Neuronal stem cell (in vitro differentiated cells): ENCODE measurements at regions not wholly inside any gene's neighbourhood (a gene's known extent, or its start where the extent isn't known, plus 50 kb on each side); places are given as distances from the start of the nearest gene placed in this dataset.

Experiments
- DNase-seq: peaks from one replicate; pipeline ENCODE4 v3.0.0-alpha.2; 2013; ENCODE audit warnings: low spot score
- H2AFZ ChIP-seq: one replicate; pipeline ENCODE4 v1.6.1; 2013; ENCODE audit warnings: mild to moderate bottlenecking, low read length, inconsistent platforms
- H2AK5ac ChIP-seq: 2 replicates; pipeline ENCODE4 v1.6.1; 2013; ENCODE audit warnings: low read depth, mild to moderate bottlenecking, inconsistent platforms, low read length, moderate library complexity, mixed read lengths
- H2BK120ac ChIP-seq: 2 replicates; pipeline ENCODE4 v1.6.1; 2013; ENCODE audit warnings: low read depth, mild to moderate bottlenecking, inconsistent platforms, low read length, moderate library complexity, mixed read lengths
- H2BK12ac ChIP-seq: one replicate; pipeline ENCODE4 v1.6.1; 2013; ENCODE audit warnings: low read length, inconsistent platforms
- H2BK15ac ChIP-seq: 2 replicates; pipeline ENCODE4 v1.6.1; 2013; ENCODE audit warnings: mild to moderate bottlenecking, low read length, inconsistent platforms, mixed read lengths
- H2BK5ac ChIP-seq: one replicate; pipeline ENCODE4 v1.6.1; 2013; ENCODE audit warnings: inconsistent platforms, mild to moderate bottlenecking, low read length, moderate library complexity
- H3K14ac ChIP-seq: one replicate; pipeline ENCODE4 v1.6.1; 2013; ENCODE audit warnings: low read length, inconsistent platforms
- H3K18ac ChIP-seq: 2 replicates; pipeline ENCODE4 v1.6.1; 2013; ENCODE audit warnings: low read length, inconsistent platforms
- H3K23ac ChIP-seq: 2 replicates; pipeline ENCODE4 v1.6.1; 2013; ENCODE audit warnings: low read depth, mild to moderate bottlenecking, mixed read lengths, low read length, inconsistent platforms; ENCODE audit not compliant: poor library complexity
- H3K27ac ChIP-seq: replicated peaks from 3 replicates; pipeline ENCODE4 v1.5.1; 2013; ENCODE audit warnings: low read length, inconsistent platforms
- H3K27me3 ChIP-seq, 3 experiments: 2 replicates each; pipeline ENCODE4 v1.6.1; 2013; ENCODE audit warnings: low read length in 3 of 3, mild to moderate bottlenecking in 2 of 3, inconsistent platforms in 1 of 3, low read depth in 1 of 3, mixed read lengths in 1 of 3, moderate library complexity in 1 of 3; ENCODE audit not compliant: control insufficient read depth in 3 of 3, insufficient read depth in 3 of 3
- H3K36me3 ChIP-seq, 2 donors: replicated peaks in 1 of 2; 2 replicates each; pipeline ENCODE4 v1.6.1; 2013; ENCODE audit warnings: low read length in 2 of 2; ENCODE audit not compliant: control insufficient read depth in 2 of 2, insufficient read depth in 2 of 2
- H3K4ac ChIP-seq: 2 replicates; pipeline ENCODE4 v1.6.1; 2013; ENCODE audit warnings: inconsistent platforms, mild to moderate bottlenecking, low read length, moderate library complexity
- H3K4me1 ChIP-seq, 2 donors: 1 replicate in 1 of 2; 2 replicates in 1 of 2; pipeline ENCODE4 v1.6.1; 2013; ENCODE audit warnings: low read length in 2 of 2, low read depth in 1 of 2; ENCODE audit not compliant: control insufficient read depth in 2 of 2, insufficient read depth in 1 of 2
- H3K4me2 ChIP-seq: one replicate; pipeline ENCODE4 v1.6.1; 2013; ENCODE audit warnings: mild to moderate bottlenecking, low read length, inconsistent platforms; ENCODE audit not compliant: insufficient read depth, poor library complexity, severe bottlenecking
- H3K4me3 ChIP-seq, 2 donors: 2 replicates each; pipeline ENCODE4 v1.5.1; 2013; ENCODE audit warnings: low read length in 2 of 2, mild to moderate bottlenecking in 2 of 2, inconsistent platforms in 1 of 2, moderate library complexity in 1 of 2
- H3K79me1 ChIP-seq: one replicate; pipeline ENCODE4 v1.6.1; 2013; ENCODE audit warnings: low read depth, mild to moderate bottlenecking, inconsistent platforms, low read length, moderate library complexity
- H3K9ac ChIP-seq: one replicate; pipeline ENCODE4 v1.6.1; 2013; ENCODE audit warnings: mild to moderate bottlenecking, low read depth, low read length, inconsistent platforms; ENCODE audit not compliant: poor library complexity
- H3K9me3 ChIP-seq, 2 donors: replicated peaks in 1 of 2; 2 replicates each; pipeline versions ENCODE3 to v1.6.1; 2013; ENCODE audit warnings: low read length in 2 of 2, mild to moderate bottlenecking in 2 of 2, inconsistent platforms in 1 of 2, low read depth in 1 of 2, mixed read lengths in 1 of 2, moderate library complexity in 1 of 2; ENCODE audit not compliant: control insufficient read depth in 2 of 2, insufficient read depth in 1 of 2
- H4K8ac ChIP-seq: one replicate; pipeline ENCODE4 v1.6.1; 2013; ENCODE audit warnings: low read depth, mild to moderate bottlenecking, inconsistent platforms, low read length, moderate library complexity
- H4K91ac ChIP-seq: one replicate; pipeline ENCODE4 v1.6.1; 2013; ENCODE audit warnings: low read length, low read depth, mild to moderate bottlenecking, inconsistent platforms; ENCODE audit not compliant: poor library complexity
- WGBS, 2 donors: extraction: QIAGEN DNeasy Blood & Tissue Kit; methylation state at CpG; one replicate each; pipeline ENCODE4 v1.1.7; 2013; ENCODE audit warnings: missing lambda C conversion rate in 2 of 2, mixed read lengths in 1 of 2; ENCODE audit not compliant: insufficient read length in 2 of 2, insufficient replicate concordance in 1 of 2; ENCODE audit errors: extremely low coverage in 2 of 2; 5-methylcytosine and 5-hydroxymethylcytosine counted together

- no peak overlapping the region for H2BK120ac ChIP-seq
- H3K18ac ChIP-seq = peak overlapping the region; percentile 46
- H4K91ac ChIP-seq = no peak overlapping the region
- no peak overlapping the region for H3K4ac ChIP-seq
- H3K4me3 ChIP-seq = no peak overlapping the region
- H3K14ac ChIP-seq = no peak overlapping the region
- WGBS, 2 donors = no CpG with 5 or more reads among the region's 2 CpGs
- H3K27me3 ChIP-seq = no peaks in the 10 kb centered on the region
- H3K27ac ChIP-seq = peak overlapping the region; percentile 1
- no peak for DNase-seq
- no peak overlapping the region for H2AK5ac ChIP-seq
- H3K36me3 ChIP-seq = no peaks in the 10 kb centered on the region
- H3K4me2 ChIP-seq = no peak overlapping the region
- peak overlapping the region; percentile 22 for H2BK15ac ChIP-seq
- H2BK5ac ChIP-seq = no peak overlapping the region
- H3K9me3 ChIP-seq = no peaks in the 10 kb centered on the region
- H4K8ac ChIP-seq = no peak overlapping the region
- peaks cover 9 to 13% of the 10 kb centered on the region in 2 donors for H3K4me1 ChIP-seq
- no peaks in the 10 kb centered on the region for H3K79me1 ChIP-seq
- no peak overlapping the region for H3K23ac ChIP-seq
- H3K9ac ChIP-seq = no peak overlapping the region
- no peak overlapping the region for H2AFZ ChIP-seq
- H2BK12ac ChIP-seq = peak overlapping the region; percentile 63
Observed at GRCh38 chr1:232211149-232211548, 418.8 kb downstream of the SIPA1L2 start.

GRCh38 chr1:232209357-232209756, 420.6 kb downstream of the SIPA1L2 start:
- Histone ChIP-seq H3K4me1 (peaks cover 9 to 13% of the 10 kb centered on the region in 2 donors), H2BK5ac (no peak overlapping the region), H4K91ac (no peak overlapping the region), H2AFZ (no peak overlapping the region), H2AK5ac (no peak overlapping the region), H3K4ac (no peak overlapping the region), H2BK15ac (no peak overlapping the region), H3K23ac (no peak overlapping the region), H3K36me3 (no peaks in the 10 kb centered on the region), H3K14ac (no peak overlapping the region), H3K27me3 (no peaks in the 10 kb centered on the region), H3K4me3 (no peak overlapping the region), H2BK12ac (no peak overlapping the region), H4K8ac (no peak overlapping the region), H3K79me1 (no peaks in the 10 kb centered on the region), H3K18ac (no peak overlapping the region), H2BK120ac (no peak overlapping the region), H3K4me2 (no peak overlapping the region), H3K9ac (no peak overlapping the region), H3K9me3 (no peaks in the 10 kb centered on the region), H3K27ac (no peak overlapping the region)
- no CpG with 5 or more reads among the region's 4 CpGs for WGBS, 2 donors
- DNase-seq = no peak

GRCh38 chr1:232207073-232207866, 422.7 kb downstream of the SIPA1L2 start:
- no peak for DNase-seq

GRCh38 chr1:232204269-232204668, 425.7 kb downstream of the SIPA1L2 start:
- Histone ChIP-seq H3K23ac (no peak overlapping the region), H2AK5ac (no peak overlapping the region), H3K4ac (no peak overlapping the region), H2BK5ac (no peak overlapping the region), H3K9me3 (peaks cover 0 to 21% of the 10 kb centered on the region in 2 donors), H3K27me3 (no peaks in the 10 kb centered on the region), H3K18ac (no peak overlapping the region), H3K4me3 (no peak overlapping the region), H3K27ac (no peak overlapping the region), H3K14ac (no peak overlapping the region), H4K91ac (no peak overlapping the region), H2BK15ac (no peak overlapping the region), H2AFZ (no peak overlapping the region), H4K8ac (no peak overlapping the region), H3K79me1 (no peaks in the 10 kb centered on the region), H3K4me2 (no peak overlapping the region), H2BK12ac (no peak overlapping the region), H3K36me3 (no peaks in the 10 kb centered on the region), H3K4me1 (peaks cover 2 to 4% of the 10 kb centered on the region in 2 donors), H2BK120ac (no peak overlapping the region), H3K9ac (no peak overlapping the region)
- no peak for DNase-seq

More at GRCh38 chr1:232207073-232207866, 422.7 kb downstream of the SIPA1L2 start:
- Histone ChIP-seq H2BK12ac (no peak overlapping the region), H3K4ac (no peak overlapping the region), H3K79me1 (no peaks in the 10 kb centered on the region), H3K27me3 (no peaks in the 10 kb centered on the region), H4K8ac (no peak overlapping the region), H3K36me3 (no peaks in the 10 kb centered on the region), H2AFZ (peak overlapping the region; percentile 30), H2BK120ac (no peak overlapping the region), H3K4me2 (no peak overlapping the region), H2BK5ac (no peak overlapping the region), H3K4me3 (no peak overlapping the region), H4K91ac (no peak overlapping the region), H3K9ac (no peak overlapping the region), H3K23ac (no peak overlapping the region), H3K14ac (no peak overlapping the region), H3K9me3 (peaks cover 0 to 6% of the 10 kb centered on the region in 2 donors), H3K4me1 (peaks cover 9% of the 10 kb centered on the region in 2 donors), H3K27ac (no peak overlapping the region), H2AK5ac (no peak overlapping the region), H2BK15ac (no peak overlapping the region), H3K18ac (no peak overlapping the region)
- WGBS, 2 donors = no CpG with 5 or more reads among the region's 8 CpGs
